ENCODE measurements at regions not wholly inside any gene's neighbourhood (a gene's known extent, or its start where the extent isn't known, plus 50 kb on each side); places are given as distances from the start of the nearest gene placed in this dataset.

DNA sequence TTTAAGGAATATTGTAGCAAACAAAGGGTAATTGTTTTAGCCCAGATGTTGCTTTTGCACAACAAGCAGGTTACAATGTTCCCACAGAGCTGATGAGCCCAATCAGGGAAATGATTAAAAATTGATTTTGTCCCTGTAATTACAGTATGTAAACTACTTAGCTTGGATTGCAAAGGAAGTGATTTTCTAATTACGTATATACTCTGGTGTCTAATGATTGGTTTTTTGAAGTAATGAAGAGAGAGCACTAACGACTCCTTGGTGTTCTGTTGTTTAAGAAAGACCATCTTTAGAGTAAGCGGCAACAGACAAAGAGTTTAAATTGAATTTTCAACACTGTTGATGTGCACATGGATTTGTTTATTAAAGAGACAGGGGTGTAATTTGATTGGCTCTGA, 95.3 kb upstream of the ZNF536 start:
- H3K9me3 ChIP-seq (replicated peaks; ENCODE audit: control insufficient read depth, insufficient read depth, low read depth, low read length), result no peaks in the 10 kb centered on the region
- no peak overlapping the region for H3K4me3 ChIP-seq
- H3K4me1 ChIP-seq (replicated peaks in 1 of 2; ENCODE audit: control insufficient read depth in 2 of 2, insufficient read depth in 2 of 2, low read length in 2 of 2), result no peaks in the 10 kb centered on the region
- POLR2A ChIA-PET, result no interaction called here
- no peak overlapping the region for H2AFZ ChIP-seq (ENCODE audit: low read depth, low read length)
- no peak overlapping the region for H3K4me2 ChIP-seq (ENCODE audit: insufficient read depth, low read length)
- H3K9ac ChIP-seq (ENCODE audit: insufficient read depth in 1 of 2, low read depth in 2 of 2, low read length in 2 of 2), result no peak overlapping the region
- FAIRE-seq (no peak), DNase-seq (ENCODE audit: extremely low read depth in 1 of 4, low spot score in 3 of 4) (no peak), ATAC-seq (no peak)
- no TSS peak for BruUV-seq (replicated peaks)
- TF ChIP-seq SPI1 (IDR thresholded peaks at IDR 0.05; ENCODE audit: borderline replicate concordance, low read depth, low read length) (no peak), DPF2 (IDR thresholded peaks at IDR 0.05) (no peak), SRSF9 (IDR thresholded peaks at IDR 0.05; ENCODE audit: borderline replicate concordance, low read depth, low read length) (no peak), GATAD2A (IDR thresholded peaks at IDR 0.05) (no peak), GTF2B (IDR thresholded peaks at IDR 0.05; ENCODE audit: extremely low read depth, insufficient read length) (no peak), SOX6 (IDR thresholded peaks at IDR 0.05) (no peak), GTF2F1 (IDR thresholded peaks at IDR 0.05; ENCODE audit: low read depth, low read length) (no peak), ZNF77 (CRISPR knock-in tag; IDR thresholded peaks at IDR 0.05) (no peak), TAF7 (tag; IDR thresholded peaks at IDR 0.05) (no peak), MXI1 (IDR thresholded peaks at IDR 0.05; ENCODE audit: low read depth, low read length) (no peak), ETV5 (CRISPR knock-in tag; IDR thresholded peaks at IDR 0.05; ENCODE audit: low read depth) (no peak), U2AF2 (optimal IDR thresholded peaks at IDR 0.05; ENCODE audit: low read depth, low read length) (no peak), TRIM24 (IDR thresholded peaks at IDR 0.05) (no peak)
- TF ChIP-seq, protein P1, sequence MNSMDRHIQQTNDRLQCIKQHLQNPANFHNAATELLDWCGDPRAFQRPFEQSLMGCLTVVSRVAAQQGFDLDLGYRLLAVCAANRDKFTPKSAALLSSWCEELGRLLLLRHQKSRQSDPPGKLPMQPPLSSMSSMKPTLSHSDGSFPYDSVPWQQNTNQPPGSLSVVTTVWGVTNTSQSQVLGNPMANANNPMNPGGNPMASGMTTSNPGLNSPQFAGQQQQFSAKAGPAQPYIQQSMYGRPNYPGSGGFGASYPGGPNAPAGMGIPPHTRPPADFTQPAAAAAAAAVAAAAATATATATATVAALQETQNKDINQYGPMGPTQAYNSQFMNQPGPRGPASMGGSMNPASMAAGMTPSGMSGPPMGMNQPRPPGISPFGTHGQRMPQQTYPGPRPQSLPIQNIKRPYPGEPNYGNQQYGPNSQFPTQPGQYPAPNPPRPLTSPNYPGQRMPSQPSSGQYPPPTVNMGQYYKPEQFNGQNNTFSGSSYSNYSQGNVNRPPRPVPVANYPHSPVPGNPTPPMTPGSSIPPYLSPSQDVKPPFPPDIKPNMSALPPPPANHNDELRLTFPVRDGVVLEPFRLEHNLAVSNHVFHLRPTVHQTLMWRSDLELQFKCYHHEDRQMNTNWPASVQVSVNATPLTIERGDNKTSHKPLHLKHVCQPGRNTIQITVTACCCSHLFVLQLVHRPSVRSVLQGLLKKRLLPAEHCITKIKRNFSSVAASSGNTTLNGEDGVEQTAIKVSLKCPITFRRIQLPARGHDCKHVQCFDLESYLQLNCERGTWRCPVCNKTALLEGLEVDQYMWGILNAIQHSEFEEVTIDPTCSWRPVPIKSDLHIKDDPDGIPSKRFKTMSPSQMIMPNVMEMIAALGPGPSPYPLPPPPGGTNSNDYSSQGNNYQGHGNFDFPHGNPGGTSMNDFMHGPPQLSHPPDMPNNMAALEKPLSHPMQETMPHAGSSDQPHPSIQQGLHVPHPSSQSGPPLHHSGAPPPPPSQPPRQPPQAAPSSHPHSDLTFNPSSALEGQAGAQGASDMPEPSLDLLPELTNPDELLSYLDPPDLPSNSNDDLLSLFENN (IDR thresholded peaks at IDR 0.05; ENCODE audit: low read depth in 2 of 2, low read length in 2 of 2), result no peak
- TF ChIP-seq, protein P2, sequence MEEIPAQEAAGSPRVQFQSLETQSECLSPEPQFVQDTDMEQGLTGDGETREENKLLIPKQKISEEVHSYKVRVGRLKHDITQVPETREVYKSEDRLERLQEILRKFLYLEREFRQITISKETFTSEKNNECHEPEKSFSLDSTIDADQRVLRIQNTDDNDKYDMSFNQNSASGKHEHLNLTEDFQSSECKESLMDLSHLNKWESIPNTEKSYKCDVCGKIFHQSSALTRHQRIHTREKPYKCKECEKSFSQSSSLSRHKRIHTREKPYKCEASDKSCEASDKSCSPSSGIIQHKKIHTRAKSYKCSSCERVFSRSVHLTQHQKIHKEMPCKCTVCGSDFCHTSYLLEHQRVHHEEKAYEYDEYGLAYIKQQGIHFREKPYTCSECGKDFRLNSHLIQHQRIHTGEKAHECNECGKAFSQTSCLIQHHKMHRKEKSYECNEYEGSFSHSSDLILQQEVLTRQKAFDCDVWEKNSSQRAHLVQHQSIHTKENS (CRISPR knock-in tag; IDR thresholded peaks at IDR 0.05), result no peak
- TF ChIP-seq, protein P3, sequence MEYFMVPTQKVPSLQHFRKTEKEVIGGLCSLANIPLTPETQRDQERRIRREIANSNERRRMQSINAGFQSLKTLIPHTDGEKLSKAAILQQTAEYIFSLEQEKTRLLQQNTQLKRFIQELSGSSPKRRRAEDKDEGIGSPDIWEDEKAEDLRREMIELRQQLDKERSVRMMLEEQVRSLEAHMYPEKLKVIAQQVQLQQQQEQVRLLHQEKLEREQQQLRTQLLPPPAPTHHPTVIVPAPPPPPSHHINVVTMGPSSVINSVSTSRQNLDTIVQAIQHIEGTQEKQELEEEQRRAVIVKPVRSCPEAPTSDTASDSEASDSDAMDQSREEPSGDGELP (CRISPR knock-in tag; IDR thresholded peaks at IDR 0.05; ENCODE audit: borderline replicate concordance), result no peak
- TF ChIP-seq, protein P4, sequence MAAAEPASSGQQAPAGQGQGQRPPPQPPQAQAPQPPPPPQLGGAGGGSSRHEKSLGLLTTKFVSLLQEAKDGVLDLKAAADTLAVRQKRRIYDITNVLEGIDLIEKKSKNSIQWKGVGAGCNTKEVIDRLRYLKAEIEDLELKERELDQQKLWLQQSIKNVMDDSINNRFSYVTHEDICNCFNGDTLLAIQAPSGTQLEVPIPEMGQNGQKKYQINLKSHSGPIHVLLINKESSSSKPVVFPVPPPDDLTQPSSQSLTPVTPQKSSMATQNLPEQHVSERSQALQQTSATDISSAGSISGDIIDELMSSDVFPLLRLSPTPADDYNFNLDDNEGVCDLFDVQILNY (CRISPR knock-in tag; IDR thresholded peaks at IDR 0.05), result no peak
- H3K36me3 ChIP-seq (ENCODE audit: control insufficient read depth, insufficient read depth, low read length), result no peaks in the 10 kb centered on the region
- in situ Hi-C loops (cut with MboI), result no loop called here
- 0% methylated on average over 3 of the region's 3 CpGs for WGBS (ENCODE audit: insufficient coverage, low coverage, missing lambda C conversion rate)
- H3K27ac ChIP-seq (ENCODE audit: extremely low read depth, low read depth, low read length), result no peak overlapping the region
- H4K20me1 ChIP-seq (replicated peaks; ENCODE audit: control insufficient read depth, insufficient read depth, low read length), result no peaks in the 10 kb centered on the region
- H3K79me2 ChIP-seq (ENCODE audit: control insufficient read depth, insufficient read depth, low read length), result no peaks in the 10 kb centered on the region
- intact Hi-C loops (cut with micrococcal nuclease), result no loop called here
- H3K9me1 ChIP-seq (ENCODE audit: control insufficient read depth, insufficient read depth, low read length), result no peaks in the 10 kb centered on the region
- CTCF ChIA-PET (ENCODE audit: low intra/inter-chr PET ratio), result no interaction called here
- H3K27me3 ChIP-seq (ENCODE audit: control insufficient read depth in 2 of 2, insufficient read depth in 2 of 2, low read length in 2 of 2), result peaks cover 4 to 33% of the 10 kb centered on the region in 2 experiments; a peak in 4 of 5 replicates

Data from K562 (cell line).